A549 (cell line): ENCODE measurements at regions not wholly inside any gene's neighbourhood (a gene's known extent, or its start where the extent isn't known, plus 50 kb on each side); places are given as distances from the start of the nearest gene placed in this dataset.

Experiments
- ATAC-seq, 2 experiments: fragments of 200-7000 bp in 1 of 2; fragments of >200 bp in 1 of 2; cut with Nextera tagmentation in 1 of 2; cut with Tn5 transposase in 1 of 2; 3 replicates each; pipeline versions ENCODE4 v1.8.0 to v1.9.1; 2018 to 2020; ENCODE audit warnings: mild to moderate bottlenecking in 1 of 2, moderate library complexity in 1 of 2
- CTCF ChIA-PET: fragments of 300-600 bp; sonication (Branson Sonifier 250); formaldehyde crosslinking; extraction: SDS; loops from one replicate; lab custom pipeline; 2021; ENCODE audit warnings: antibody characterized with exemption, inconsistent platforms; lab: Yijun Ruan, JAX
- POLR2A ChIA-PET: fragments of 350-600 bp; formaldehyde crosslinking; extraction: SDS; loops from one replicate; lab custom pipeline; 2021; ENCODE audit warnings: antibody characterized with exemption, inconsistent platforms; lab: Yijun Ruan, JAX
- DNase-seq, 2 experiments: peaks; one replicate each; pipeline versions ENCODE4 v3.0.0 to v3.0.0-alpha.2; 2011 to 2016; ENCODE audit warnings: low read depth in 1 of 2, low spot score in 1 of 2
- FAIRE-seq: peaks from 2 replicates; lab custom pipeline; 2011; peaks lifted over from hg19 to GRCh38; lab: Jason Lieb, UNC
- H3K27ac ChIP-seq, 2 experiments: fragments of >200 bp; sonication (Bioruptor Twin); formaldehyde crosslinking; 3 replicates each; pipeline ENCODE4 v1.5.1; 2016 to 2017
- H3K4me1 ChIP-seq: fragments of >200 bp; sonication (Bioruptor Twin); formaldehyde crosslinking; 3 replicates; pipeline ENCODE4 v1.6.1; 2016
- H3K4me2 ChIP-seq: fragments of >200 bp; sonication (Bioruptor Twin); formaldehyde crosslinking; 3 replicates; pipeline ENCODE4 v1.6.1; 2016
- H3K4me3 ChIP-seq: fragments of >200 bp; sonication (Bioruptor Twin); formaldehyde crosslinking; 3 replicates; pipeline ENCODE4 v1.5.1; 2016
- H3K9me3 ChIP-seq: fragments of >200 bp; sonication (Bioruptor Twin); formaldehyde crosslinking; 3 replicates; pipeline ENCODE4 v1.6.1; 2016
- CBX8 ChIP-seq: fragments of 200-600 bp; sonication (generic); IDR thresholded peaks from 2 replicates; pipeline ENCODE4 v1.6.1; 2016
- CEBPB ChIP-seq, 2 experiments: fragments of >200 bp in 1 of 2; sonication (Bioruptor Twin) in 1 of 2; formaldehyde crosslinking in 1 of 2; IDR thresholded peaks; 2 replicates each; pipeline ENCODE4 v1.6.1; 2012 to 2016
- CHD2 ChIP-seq: fragments of 150-350 bp; IDR thresholded peaks from 2 replicates; pipeline ENCODE4 v1.6.1; 2014; ENCODE audit warnings: low read length; ENCODE audit not compliant: partially characterized antibody
- CHD4 ChIP-seq: fragments of 200-600 bp; sonication (generic); IDR thresholded peaks from 2 replicates; pipeline ENCODE4 v1.6.1; 2016; ENCODE audit warnings: antibody characterized with exemption, mild to moderate bottlenecking, borderline replicate concordance
- CTCF ChIP-seq: fragments of >200 bp; sonication (Bioruptor Twin); formaldehyde crosslinking; IDR thresholded peaks from 3 replicates; pipeline ENCODE4 v1.5.1; 2016
- ELK1 ChIP-seq: fragments of 150-350 bp; IDR thresholded peaks from 2 replicates; pipeline ENCODE4 v1.6.1; 2014; ENCODE audit warnings: low read depth, mild to moderate bottlenecking, low read length
- FOSB ChIP-seq: fragments of 250-450 bp; sonication (Bioruptor Pico); IDR thresholded peaks from 2 replicates; pipeline ENCODE4 v1.5.0; 2020; ENCODE audit warnings: mild to moderate bottlenecking, moderate library complexity
- FOSL2 ChIP-seq, 2 experiments: fragments of 450-650 bp in 1 of 2; fragments of >200 bp in 1 of 2; sonication (Bioruptor Twin) in 1 of 2; formaldehyde crosslinking; IDR thresholded peaks; 2 replicates each; pipeline versions ENCODE4 v1.5.0 to v1.6.1; 2016 to 2020; ENCODE audit warnings: mild to moderate bottlenecking in 1 of 2, moderate library complexity in 1 of 2
- HEYL ChIP-seq: fragments of 250-450 bp; sonication (Bioruptor Pico); IDR thresholded peaks from 2 replicates; pipeline ENCODE4 v1.8.0; 2021; ENCODE audit warnings: mild to moderate bottlenecking, moderate library complexity
- HOXA7 ChIP-seq: fragments of 250-450 bp; sonication (Bioruptor Pico); IDR thresholded peaks from 2 replicates; pipeline ENCODE4 v1.5.0; 2020; ENCODE audit warnings: mild to moderate bottlenecking, moderate library complexity
- HOXB13 ChIP-seq: fragments of 250-450 bp; sonication (Bioruptor Pico); IDR thresholded peaks from 2 replicates; pipeline ENCODE4 v1.5.0; 2020; ENCODE audit warnings: low read depth, mild to moderate bottlenecking, moderate library complexity
- HOXB5 ChIP-seq: fragments of 250-450 bp; sonication (Bioruptor Pico); IDR thresholded peaks from 2 replicates; pipeline ENCODE4 v1.5.0; 2020; ENCODE audit warnings: mild to moderate bottlenecking, moderate library complexity
- KDM1A ChIP-seq: fragments of 200-600 bp; sonication (generic); IDR thresholded peaks from 2 replicates; pipeline ENCODE4 v1.6.1; 2016; ENCODE audit warnings: low read depth, mild to moderate bottlenecking
- KDM5A ChIP-seq: fragments of 200-600 bp; sonication (generic); IDR thresholded peaks from 2 replicates; pipeline ENCODE4 v1.6.1; 2016; ENCODE audit warnings: antibody characterized with exemption, mild to moderate bottlenecking
- MAFK ChIP-seq: fragments of 450-650 bp; IDR thresholded peaks from 2 replicates; pipeline ENCODE4 v1.6.1; 2014; ENCODE audit not compliant: partially characterized antibody
- MAX ChIP-seq: IDR thresholded peaks from 2 replicates; pipeline ENCODE4 v1.6.1; 2012
- MAZ ChIP-seq: fragments of 150-350 bp; IDR thresholded peaks from 2 replicates; pipeline ENCODE4 v1.6.1; 2014; ENCODE audit warnings: antibody characterized with exemption, low read depth, low read length, borderline replicate concordance
- NR3C1 ChIP-seq: fragments of >200 bp; sonication (Bioruptor Twin); formaldehyde crosslinking; IDR thresholded peaks from 3 replicates; pipeline ENCODE4 v1.6.1; 2017
- PBX3 ChIP-seq: IDR thresholded peaks from 2 replicates; pipeline ENCODE4 v1.6.1; 2012
- PHF8 ChIP-seq: fragments of 200-600 bp; sonication (generic); IDR thresholded peaks from 2 replicates; pipeline ENCODE4 v1.6.1; 2016; ENCODE audit warnings: low read depth, mild to moderate bottlenecking, antibody characterized with exemption, moderate library complexity, borderline replicate concordance
- POLR2A ChIP-seq: IDR thresholded peaks from 2 replicates; pipeline ENCODE4 v1.6.1; 2012; ENCODE audit warnings: mild to moderate bottlenecking, low read length
- RAD21 ChIP-seq, 2 experiments: fragments of >200 bp in 1 of 2; sonication (Bioruptor Twin) in 1 of 2; formaldehyde crosslinking in 1 of 2; IDR thresholded peaks in 1 of 2; conservative IDR thresholded peaks in 1 of 2; 2 replicates in 1 of 2; 3 replicates in 1 of 2; pipeline ENCODE4 v1.6.1; 2012 to 2018; ENCODE audit warnings: inconsistent platforms in 1 of 2
- TP53 ChIP-seq: fragments of 250-450 bp; sonication (Bioruptor Pico); IDR thresholded peaks from 2 replicates; pipeline ENCODE4 v1.5.0; 2021; ENCODE audit warnings: mild to moderate bottlenecking, moderate library complexity
- USF2 ChIP-seq: fragments of 450-650 bp; IDR thresholded peaks from 2 replicates; pipeline ENCODE4 v1.6.1; 2014; ENCODE audit warnings: antibody characterized with exemption
- WGBS: methylation state at CpG from one replicate; pipeline ENCODE4 v1.1.6; 2017; ENCODE audit errors: missing lambda C conversion rate; 5-methylcytosine and 5-hydroxymethylcytosine counted together

GRCh38 chr11:134905928-134906327, 493.9 kb upstream of the B3GAT1 start (continued):
- TF ChIP-seq FOSB (CRISPR knock-in tag) = no peak

GRCh38 chr11:134905517-134905916, 493.5 kb upstream of the B3GAT1 start:
- Histone ChIP-seq H3K27ac (no peak overlapping the region), H3K4me1 (no peaks in the 10 kb centered on the region), H3K4me2 (no peak overlapping the region), H3K9me3 (no peaks in the 10 kb centered on the region), H3K4me3 (no peak overlapping the region)
- ChIA-PET CTCF (no interaction called here), POLR2A (no interaction called here)
- 20% methylated on average over 2 of the region's 2 CpGs for WGBS
- FAIRE-seq = no peak
- TF ChIP-seq HEYL (CRISPR knock-in tag) (no peak), MAX (no peak), ELK1 (no peak), CHD2 (no peak), MAZ (no peak), KDM5A (no peak), CHD4 (no peak), FOSL2 (IDR thresholded peaks at IDR 0.05) (no peak), FOSL2 (CRISPR knock-in tag; IDR thresholded peaks at IDR 0.05) (no peak), MAFK (no peak), PBX3 (no peak), USF2 (no peak), TP53 (no peak), FOSB (CRISPR knock-in tag) (no peak)
- ATAC-seq = no peak
- no peak for DNase-seq

- DNase-seq (no peak), ATAC-seq (no peak), FAIRE-seq (no peak)
- WGBS = 2% methylated on average over 3 of the region's 8 CpGs
- ChIA-PET POLR2A (no interaction called here), CTCF (no interaction called here)
- Histone ChIP-seq H3K27ac (no peak overlapping the region), H3K4me3 (no peak overlapping the region), H3K4me1 (no peaks in the 10 kb centered on the region), H3K4me2 (no peak overlapping the region), H3K9me3 (no peaks in the 10 kb centered on the region)
- no peak for TF ChIP-seq CBX8
- no peak for TF ChIP-seq HOXB5 (CRISPR knock-in tag)
- TF ChIP-seq MAX = no peak
- TF ChIP-seq PBX3 = no peak
- TF ChIP-seq HOXB13 = no peak
- TF ChIP-seq RAD21 (conservative IDR thresholded peaks at IDR 0.05 in 1 of 2, IDR thresholded peaks at IDR 0.05 in 1 of 2) = no peak
- TF ChIP-seq FOSB (CRISPR knock-in tag) = no peak
- TF ChIP-seq CHD4 = no peak
- no peak for TF ChIP-seq CEBPB (IDR thresholded peaks at IDR 0.05)
- TF ChIP-seq POLR2A = no peak
- TF ChIP-seq HOXA7 (CRISPR knock-in tag) = no peak
- no peak for TF ChIP-seq CTCF
- TF ChIP-seq KDM1A = no peak
- TF ChIP-seq NR3C1 = no peak
- TF ChIP-seq PHF8 = no peak
Measured at GRCh38 chr11:134904103-134904790, 492.2 kb upstream of the B3GAT1 start.
